HepG2 (cell line): ENCODE measurements at regions not wholly inside any gene's neighbourhood (a gene's known extent, or its start where the extent isn't known, plus 50 kb on each side); places are given as distances from the start of the nearest gene placed in this dataset.

Experiments
- ATAC-seq: fragments of 200-7000 bp; cut with Tn5 transposase; 3 replicates; pipeline ENCODE4 v1.9.1; 2020; ENCODE audit warnings: mild to moderate bottlenecking, moderate library complexity
- BruUV-seq: library from RNA; stranded (reverse); fragments of 400-500 nt; replicated peaks from 2 replicates; lab custom pipeline; 2021; lab: Mats Ljungman, UMichigan
- CTCF ChIA-PET: fragments of 300-600 bp; formaldehyde crosslinking; extraction: SDS; loops from one replicate; lab custom pipeline; 2021; ENCODE audit warnings: low total read pairs, inconsistent platforms, low intra/inter-chr PET ratio; lab: Yijun Ruan, JAX
- POLR2A ChIA-PET: fragments of 350-600 bp; sonication (Branson Sonifier 250); formaldehyde crosslinking; loops from one replicate; lab custom pipeline; 2020; ENCODE audit warnings: antibody characterized with exemption, inconsistent platforms; lab: Yijun Ruan, JAX
- DNase-seq: peaks from one replicate; pipeline ENCODE4 v3.0.0-alpha.2; 2015; ENCODE audit warnings: low spot score
- FAIRE-seq: peaks from 3 replicates; lab custom pipeline; 2011; peaks lifted over from hg19 to GRCh38; lab: Jason Lieb, UNC
- H2AFZ ChIP-seq: one replicate; pipeline ENCODE4 v1.6.1; 2011; ENCODE audit warnings: low read length, inconsistent platforms
- H3K27ac ChIP-seq: fragments of 300-600 bp; 3 replicates; pipeline ENCODE4 v1.8.0; 2011; ENCODE audit warnings: mixed run types, mild to moderate bottlenecking, mixed read lengths, low read length, inconsistent platforms; ENCODE audit not compliant: insufficient read depth; ENCODE audit errors: extremely low read length
- H3K27me3 ChIP-seq, 2 experiments: fragments of 200-600 bp in 1 of 2; 2 replicates in 1 of 2; 3 replicates in 1 of 2; pipeline versions ENCODE4 v1.6.0 to v1.8.0; 2011; ENCODE audit warnings: low read length in 2 of 2, mild to moderate bottlenecking in 2 of 2, moderate library complexity in 2 of 2, inconsistent platforms in 1 of 2; ENCODE audit not compliant: insufficient read depth in 2 of 2, control insufficient read depth in 1 of 2
- H3K36me3 ChIP-seq, 2 experiments: fragments of 200-600 bp in 1 of 2; replicated peaks in 1 of 2; 2 replicates in 1 of 2; 3 replicates in 1 of 2; pipeline versions ENCODE4 v1.5.1 to v1.8.0; 2011; ENCODE audit warnings: low read length in 2 of 2, inconsistent platforms in 1 of 2; ENCODE audit not compliant: insufficient read depth in 2 of 2, control insufficient read depth in 1 of 2
- H3K4me1 ChIP-seq: 2 replicates; pipeline ENCODE4 v1.5.1; 2012; ENCODE audit warnings: low read length, inconsistent platforms; ENCODE audit not compliant: insufficient read depth
- H3K4me2 ChIP-seq: 2 replicates; pipeline ENCODE4 v1.6.0; 2011; ENCODE audit warnings: low read depth, low read length, inconsistent platforms
- H3K4me3 ChIP-seq, 3 experiments: fragments of 200-600 bp in 1 of 3; sonication (generic), shearing (Covaris generic) in 1 of 3; replicated peaks in 1 of 3; 2 replicates each; pipeline ENCODE4 v1.5.1; 2011 to 2016; ENCODE audit warnings: low read length in 3 of 3, inconsistent platforms in 2 of 3, low read depth in 2 of 3, mild to moderate bottlenecking in 2 of 3, control low read depth in 1 of 3, mixed read lengths in 1 of 3; ENCODE audit not compliant: insufficient read depth in 1 of 3
- H3K79me2 ChIP-seq: one replicate; pipeline ENCODE4 v1.6.1; 2011; ENCODE audit warnings: low read length, inconsistent platforms; ENCODE audit not compliant: insufficient read depth
- H3K9ac ChIP-seq: 2 replicates; pipeline ENCODE4 v1.6.0; 2011; ENCODE audit warnings: mild to moderate bottlenecking, low read depth, low read length, inconsistent platforms; ENCODE audit not compliant: insufficient read depth
- H3K9me3 ChIP-seq: 2 replicates; pipeline ENCODE4 v1.5.1; 2012; ENCODE audit warnings: mild to moderate bottlenecking, low read length
- H4K20me1 ChIP-seq: 2 replicates; pipeline ENCODE4 v1.6.0; 2011; ENCODE audit warnings: inconsistent platforms, mild to moderate bottlenecking, low read length, moderate library complexity; ENCODE audit not compliant: insufficient read depth
- GATAD2A ChIP-seq: IDR thresholded peaks from 2 replicates; pipeline ENCODE4 v1.6.1; 2016
- HCFC1 ChIP-seq: fragments of 150-350 bp; IDR thresholded peaks from 2 replicates; pipeline ENCODE4 v1.6.1; 2014; ENCODE audit warnings: low read depth, low read length
- KLF15 ChIP-seq: sonication (generic); formaldehyde crosslinking; IDR thresholded peaks from 2 replicates; pipeline ENCODE4 v1.8.1; 2023; ENCODE audit warnings: borderline replicate concordance, mild to moderate bottlenecking, inconsistent platforms, missing genetic modification reagents, mixed read lengths
- NFE2L2 ChIP-seq: fragments of 150-350 bp; IDR thresholded peaks from 2 replicates; pipeline ENCODE4 v1.6.1; 2014; ENCODE audit warnings: low read length
- SRF ChIP-seq: IDR thresholded peaks from 2 replicates; pipeline ENCODE4 v1.6.1; 2011; ENCODE audit warnings: mild to moderate bottlenecking, low read depth, low read length, moderate library complexity
- TCF12 ChIP-seq, 2 experiments: fragments of 450-650 bp in 1 of 2; sonication (generic) in 1 of 2; formaldehyde crosslinking in 1 of 2; IDR thresholded peaks; 2 replicates each; pipeline versions ENCODE4 v1.6.1 to v1.8.0; 2017 to 2022; ENCODE audit warnings: antibody characterized with exemption in 1 of 2, mild to moderate bottlenecking in 1 of 2, missing genetic modification reagents in 1 of 2, moderate library complexity in 1 of 2
- WGBS: methylation state at CpG from one replicate; pipeline ENCODE4 v1.1.6; 2017; ENCODE audit warnings: low lambda C conversion rate; 5-methylcytosine and 5-hydroxymethylcytosine counted together
- in situ Hi-C: cut with HindIII; loops from 2 replicates; pipeline ENCODE4 v1.10.0; 2017; ENCODE audit warnings: low pct_unique_long_range_greater_than_20kb; ENCODE audit not compliant: extremely low pct_ligation_motif_present
- intact Hi-C: fragments of 100-400 bp; cut with micrococcal nuclease; formaldehyde crosslinking; loops from one replicate; pipeline ENCODE4 v1.10.0; 2022; ENCODE audit not compliant: unreplicated experiment
- TF ChIP-seq, protein P1 (sequence below): sonication (generic); formaldehyde crosslinking; IDR thresholded peaks from 2 replicates; pipeline ENCODE4 v1.5.1; 2020; ENCODE audit warnings: mild to moderate bottlenecking, missing genetic modification reagents

GRCh38 chr13:56953965-56954364, 186.8 kb upstream of the PRR20A start:
- H3K9ac ChIP-seq: no peak overlapping the region
- H3K9me3 ChIP-seq: peaks cover 33% of the 10 kb centered on the region
- in situ Hi-C loops (no loop called here), intact Hi-C loops (no loop called here)
- no peak for ATAC-seq
- H3K27me3 ChIP-seq: no peaks in the 10 kb centered on the region
- CTCF ChIA-PET: no interaction called here
- no peak for FAIRE-seq
- BruUV-seq: no TSS peak
- H4K20me1 ChIP-seq: no peaks in the 10 kb centered on the region
- no peak overlapping the region for H3K4me3 ChIP-seq
- H3K4me2 ChIP-seq: no peak overlapping the region
- no peak overlapping the region for H2AFZ ChIP-seq
- no peak overlapping the region for H3K27ac ChIP-seq
- TF ChIP-seq HCFC1: no peak
- TF ChIP-seq NFE2L2: 0 out of 2 replicates have a peak, but pooled peaks have one; percentile 13
- H3K79me2 ChIP-seq: no peaks in the 10 kb centered on the region
- H3K4me1 ChIP-seq: no peaks in the 10 kb centered on the region
- POLR2A ChIA-PET: no interaction called here
- H3K36me3 ChIP-seq: no peaks in the 10 kb centered on the region
- no peak for DNase-seq

- DNase-seq (no peak), FAIRE-seq (no peak), ATAC-seq (no peak)
- H2AFZ ChIP-seq: no peak overlapping the region
- peaks cover 91% of the 10 kb centered on the region for H3K9me3 ChIP-seq
- no peak overlapping the region for H3K4me3 ChIP-seq
- CTCF ChIA-PET: no interaction called here
- no TSS peak for BruUV-seq
- no peaks in the 10 kb centered on the region for H3K36me3 ChIP-seq
- TF ChIP-seq GATAD2A (CRISPR knock-in tag) (no peak), SRF (no peak), TCF12 (IDR thresholded peaks at IDR 0.05) (no peak), TCF12 (CRISPR knock-in tag; IDR thresholded peaks at IDR 0.05) (no peak), KLF15 (CRISPR knock-in tag) (no peak)
- TF ChIP-seq, protein P1, sequence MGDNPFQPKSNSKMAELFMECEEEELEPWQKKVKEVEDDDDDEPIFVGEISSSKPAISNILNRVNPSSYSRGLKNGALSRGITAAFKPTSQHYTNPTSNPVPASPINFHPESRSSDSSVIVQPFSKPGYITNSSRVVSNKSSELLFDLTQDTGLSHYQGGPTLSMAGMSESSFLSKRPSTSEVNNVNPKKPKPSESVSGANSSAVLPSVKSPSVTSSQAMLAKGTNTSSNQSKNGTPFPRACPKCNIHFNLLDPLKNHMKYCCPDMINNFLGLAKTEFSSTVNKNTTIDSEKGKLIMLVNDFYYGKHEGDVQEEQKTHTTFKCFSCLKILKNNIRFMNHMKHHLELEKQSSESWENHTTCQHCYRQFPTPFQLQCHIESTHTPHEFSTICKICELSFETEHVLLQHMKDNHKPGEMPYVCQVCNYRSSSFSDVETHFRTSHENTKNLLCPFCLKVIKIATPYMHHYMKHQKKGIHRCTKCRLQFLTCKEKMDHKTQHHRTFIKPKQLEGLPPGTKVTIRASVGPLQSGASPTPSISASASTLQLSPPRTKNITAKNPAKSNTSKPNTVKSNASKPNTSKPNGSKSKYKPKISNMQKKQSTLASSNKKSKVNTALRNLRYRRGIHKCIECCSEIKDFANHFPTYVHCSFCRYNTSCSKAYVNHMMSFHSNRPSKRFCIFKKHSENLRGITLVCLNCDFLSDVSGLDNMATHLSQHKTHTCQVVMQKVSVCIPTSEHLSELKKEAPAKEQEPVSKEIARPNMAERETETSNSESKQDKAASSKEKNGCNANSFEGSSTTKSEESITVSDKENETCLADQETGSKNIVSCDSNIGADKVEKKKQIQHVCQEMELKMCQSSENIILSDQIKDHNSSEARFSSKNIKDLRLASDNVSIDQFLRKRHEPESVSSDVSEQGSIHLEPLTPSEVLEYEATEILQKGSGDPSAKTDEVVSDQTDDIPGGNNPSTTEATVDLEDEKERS (CRISPR knock-in tag): no peak
- POLR2A ChIA-PET: no interaction called here
- 7% methylated on average over 1 of the region's 1 CpG for WGBS
- H4K20me1 ChIP-seq: no peaks in the 10 kb centered on the region
- no peak overlapping the region for H3K4me2 ChIP-seq
- H3K79me2 ChIP-seq: no peaks in the 10 kb centered on the region
- intact Hi-C loops: no loop called here
- H3K9ac ChIP-seq: no peak overlapping the region
- H3K4me1 ChIP-seq: no peaks in the 10 kb centered on the region
- H3K27ac ChIP-seq: no peak overlapping the region
- H3K27me3 ChIP-seq: no peaks in the 10 kb centered on the region
- in situ Hi-C loops: no loop called here
Observed at GRCh38 chr13:56975647-56976046, 165.1 kb upstream of the PRR20A start.
